NCI-H1092 treated with DMSO at 0.1 percent for 48 hours (cell line): ENCODE measurements at regions not wholly inside any gene's neighbourhood (a gene's known extent, or its start where the extent isn't known, plus 50 kb on each side); places are given as distances from the start of the nearest gene placed in this dataset.
"Not testable (repeated sequence)": the region's sequence is repeated elsewhere in the genome, so short reads cannot be mapped to it uniquely, and the experiment has no call there.

ENCODE experiments used
- DNase-seq: peaks from one replicate; lab custom pipeline; 2025; lab: John Stamatoyannopoulos, UW

DNA sequence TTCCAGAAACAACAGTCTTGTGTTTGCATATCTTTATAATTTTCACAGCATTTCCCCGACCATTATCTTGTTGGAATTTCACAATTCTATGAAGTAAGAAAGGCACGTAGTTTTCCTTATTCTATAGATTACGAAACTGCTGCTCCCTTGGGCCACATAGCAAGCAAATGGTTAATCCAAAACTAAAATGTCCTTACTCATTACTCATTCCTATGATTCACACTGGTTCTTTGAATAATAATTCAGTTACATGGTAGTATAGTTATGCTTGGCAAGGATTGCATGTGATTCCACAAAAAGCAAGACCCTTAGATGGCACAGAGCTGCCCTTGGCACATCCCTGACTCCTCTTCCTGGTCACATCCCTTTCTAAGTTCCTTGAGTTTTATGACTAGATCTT, 51.2 kb downstream of the OR13H1 start:
- no peak for DNase-seq

GRCh38 chrX:131607792-131608369, 64.0 kb downstream of the OR13H1 start:
- DNase-seq: no peak

- DNase-seq: no peak
These were observed 65.6 kb downstream of the OR13H1 start for GRCh38 chrX:131609480-131609879.

- DNase-seq: no peak
These were observed 69.4 kb downstream of the OR13H1 start for GRCh38 chrX:131613260-131613659.

DNA sequence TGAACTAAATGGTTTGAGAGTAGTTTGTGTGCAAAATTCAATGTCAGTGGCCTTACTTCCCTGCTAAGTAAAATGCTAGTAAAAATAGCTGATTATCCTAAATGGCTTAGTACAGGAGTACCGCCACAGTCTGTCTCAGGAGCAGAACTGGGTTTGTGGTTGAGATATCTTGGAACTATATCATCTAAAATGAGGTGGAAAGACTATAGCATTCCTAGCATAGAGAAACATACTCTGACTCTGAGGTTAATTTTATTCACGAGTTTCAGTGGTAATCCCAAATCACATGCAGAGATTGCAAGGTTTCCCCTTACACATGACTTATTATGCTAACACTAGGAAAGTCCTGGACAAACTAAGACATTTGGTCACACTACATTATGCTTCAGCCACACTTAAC, 70.4 kb downstream of the OR13H1 start:
- DNase-seq: no peak

DNA sequence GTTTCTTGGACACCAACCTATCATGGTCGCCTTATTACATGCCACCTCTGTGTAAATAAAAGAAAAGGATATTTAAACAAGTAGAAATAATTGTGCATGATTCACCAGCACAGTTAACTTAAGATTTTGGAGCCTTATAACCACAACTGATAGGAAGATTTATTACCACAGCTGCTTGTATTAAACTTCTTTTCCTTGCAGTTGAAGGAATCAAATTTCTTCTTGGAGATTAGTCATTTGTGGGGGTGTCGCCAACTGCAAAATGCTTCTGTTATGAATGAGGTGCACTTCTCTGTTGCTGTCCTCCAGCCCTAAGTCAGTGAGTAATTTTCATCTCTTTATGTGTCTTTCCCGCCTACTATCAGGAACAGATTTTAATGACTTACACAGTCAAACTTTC, 73.3 kb downstream of the OR13H1 start:
- no peak for DNase-seq

DNA sequence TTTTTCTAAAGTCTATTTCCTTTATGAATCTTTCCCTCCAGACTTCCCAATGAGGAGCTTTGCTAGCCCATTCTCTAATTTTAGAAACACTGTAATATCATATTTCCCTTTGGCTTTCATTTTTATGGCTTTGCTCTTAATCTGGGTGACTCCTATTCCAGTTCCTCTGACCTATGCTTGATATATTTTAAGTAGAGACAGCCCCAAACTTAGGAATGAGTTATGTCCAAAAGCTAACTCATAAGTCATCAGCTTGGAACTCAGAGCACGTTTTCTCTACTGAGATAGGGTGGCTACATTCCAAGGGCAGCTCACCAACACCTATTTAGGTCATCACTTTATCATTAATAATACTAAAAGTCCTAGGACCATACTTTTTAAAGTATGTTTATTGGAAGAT, 77.8 kb downstream of the OR13H1 start:
- DNase-seq: no peak

- no peak for DNase-seq
These were observed 82.9 kb downstream of the OR13H1 start for GRCh38 chrX:131626681-131627296.

DNA sequence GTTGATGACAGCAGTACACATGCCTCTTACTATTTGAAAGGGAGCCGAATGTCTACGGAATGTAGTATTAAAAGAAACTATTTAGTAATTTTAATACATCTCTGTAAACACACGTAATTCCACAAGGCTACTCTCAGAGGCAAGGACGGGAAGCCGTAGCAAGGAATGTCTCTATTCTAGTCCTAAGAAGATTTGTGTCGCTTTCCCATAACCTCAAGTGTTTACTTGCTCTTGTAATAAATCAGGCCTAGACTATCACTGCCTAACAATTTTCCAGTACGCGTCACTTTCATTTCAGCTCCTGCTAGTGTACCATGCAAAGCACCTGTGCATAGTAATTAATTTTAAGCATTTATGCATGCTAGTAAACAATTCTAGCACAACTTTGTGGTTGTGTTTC, 86.7 kb downstream of the OR13H1 start:
- no peak for DNase-seq

- DNase-seq: peak; percentile 45
These were observed 89.5 kb downstream of the OR13H1 start for GRCh38 chrX:131633285-131633917.

DNA sequence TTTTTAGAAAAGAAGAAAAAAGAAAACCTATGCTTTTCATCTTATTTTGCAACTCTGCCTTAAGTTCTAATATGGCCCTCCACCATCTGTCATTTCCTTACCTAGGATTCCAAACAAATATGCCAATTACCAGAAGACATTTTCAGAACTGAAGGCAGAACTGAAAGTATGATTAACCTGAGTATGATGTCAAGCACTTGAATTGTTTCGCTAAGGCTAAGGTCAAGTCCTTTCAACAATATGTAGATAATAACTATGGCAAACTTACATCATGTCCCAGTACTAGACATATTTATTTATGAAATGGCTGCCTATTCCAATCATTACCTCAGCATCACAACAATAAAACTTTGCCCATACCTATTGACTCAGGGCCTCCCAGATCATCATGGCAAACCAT, 91.0 kb downstream of the OR13H1 start:
- no peak for DNase-seq

DNA sequence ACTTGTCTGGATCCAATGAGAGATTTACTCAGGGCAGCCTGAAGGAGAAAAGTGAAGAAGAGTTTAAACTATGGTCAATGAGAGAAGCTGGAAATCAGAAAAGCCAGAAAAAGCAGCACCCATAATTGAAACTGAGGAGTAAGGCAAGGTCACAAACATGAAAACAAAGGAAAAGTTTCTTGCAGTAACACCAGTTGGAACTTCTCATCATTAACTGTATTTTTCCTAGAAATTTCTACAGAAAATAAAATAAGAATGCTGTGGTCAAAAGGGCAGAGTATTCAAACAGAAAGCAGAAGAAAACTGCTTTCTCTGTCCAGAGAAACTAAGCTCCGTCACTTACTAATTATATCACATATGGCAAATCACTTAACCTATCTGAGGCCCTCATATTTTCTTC, 102.2 kb downstream of the OR13H1 start:
- no peak for DNase-seq

- DNase-seq: no peak
These were observed 105.9 kb downstream of the OR13H1 start for GRCh38 chrX:131649741-131650140.

- no peak for DNase-seq
These were observed 107.0 kb downstream of the OR13H1 start for GRCh38 chrX:131650637-131651410.

- peak; percentile 2 for DNase-seq
These were observed 119.9 kb downstream of the OR13H1 start for GRCh38 chrX:131663726-131664125.

DNA sequence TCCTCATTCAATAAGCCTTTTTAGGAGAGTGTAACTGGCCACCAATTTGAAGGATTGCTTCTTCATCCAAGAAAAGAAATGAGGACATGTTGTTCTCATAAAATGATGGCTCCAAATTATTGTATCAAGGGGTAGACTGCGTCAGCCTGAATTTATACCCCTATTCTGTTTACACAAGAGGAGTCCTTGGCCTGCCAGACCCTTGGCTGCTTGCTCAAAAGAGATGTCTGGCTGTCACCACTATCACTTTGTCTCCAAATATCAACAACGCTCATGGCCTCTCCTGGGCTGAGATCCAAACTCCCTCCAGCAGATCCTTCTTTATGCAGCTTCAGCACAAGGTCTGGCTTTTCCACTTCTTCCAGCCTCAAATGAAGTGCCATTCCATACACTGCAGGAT, 127.9 kb downstream of the OR13H1 start:
- DNase-seq: peak; percentile 8

DNA sequence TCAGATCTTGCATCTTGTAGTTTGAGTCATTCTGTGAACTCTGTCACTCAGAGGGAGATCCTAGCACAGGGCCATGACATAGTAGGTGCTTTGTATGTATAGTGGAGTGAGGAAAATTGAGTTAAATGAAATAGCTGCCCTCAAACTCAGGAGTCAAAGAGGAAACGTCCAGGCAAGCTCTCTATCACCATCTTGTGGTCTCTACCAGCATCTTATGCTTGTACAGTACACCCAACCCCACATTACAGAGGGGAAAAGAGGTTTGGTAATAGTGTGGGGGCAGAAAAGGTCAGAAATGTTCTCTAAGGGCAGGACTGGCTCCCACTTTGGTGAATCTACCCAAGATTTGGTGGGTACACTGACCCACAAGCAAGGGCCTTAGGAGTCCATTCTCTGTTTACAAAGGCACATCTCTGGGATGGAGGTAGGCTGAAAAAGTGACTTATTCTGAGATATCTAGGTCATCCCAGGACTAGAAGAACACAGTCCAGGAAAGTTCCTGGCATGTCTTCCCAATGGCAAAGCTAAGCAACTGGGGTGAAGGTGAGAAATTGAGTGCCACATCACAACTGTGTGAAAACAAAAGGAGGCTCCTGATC, 131.8 kb downstream of the OR13H1 start:
- DNase-seq: peak; percentile 9

DNA sequence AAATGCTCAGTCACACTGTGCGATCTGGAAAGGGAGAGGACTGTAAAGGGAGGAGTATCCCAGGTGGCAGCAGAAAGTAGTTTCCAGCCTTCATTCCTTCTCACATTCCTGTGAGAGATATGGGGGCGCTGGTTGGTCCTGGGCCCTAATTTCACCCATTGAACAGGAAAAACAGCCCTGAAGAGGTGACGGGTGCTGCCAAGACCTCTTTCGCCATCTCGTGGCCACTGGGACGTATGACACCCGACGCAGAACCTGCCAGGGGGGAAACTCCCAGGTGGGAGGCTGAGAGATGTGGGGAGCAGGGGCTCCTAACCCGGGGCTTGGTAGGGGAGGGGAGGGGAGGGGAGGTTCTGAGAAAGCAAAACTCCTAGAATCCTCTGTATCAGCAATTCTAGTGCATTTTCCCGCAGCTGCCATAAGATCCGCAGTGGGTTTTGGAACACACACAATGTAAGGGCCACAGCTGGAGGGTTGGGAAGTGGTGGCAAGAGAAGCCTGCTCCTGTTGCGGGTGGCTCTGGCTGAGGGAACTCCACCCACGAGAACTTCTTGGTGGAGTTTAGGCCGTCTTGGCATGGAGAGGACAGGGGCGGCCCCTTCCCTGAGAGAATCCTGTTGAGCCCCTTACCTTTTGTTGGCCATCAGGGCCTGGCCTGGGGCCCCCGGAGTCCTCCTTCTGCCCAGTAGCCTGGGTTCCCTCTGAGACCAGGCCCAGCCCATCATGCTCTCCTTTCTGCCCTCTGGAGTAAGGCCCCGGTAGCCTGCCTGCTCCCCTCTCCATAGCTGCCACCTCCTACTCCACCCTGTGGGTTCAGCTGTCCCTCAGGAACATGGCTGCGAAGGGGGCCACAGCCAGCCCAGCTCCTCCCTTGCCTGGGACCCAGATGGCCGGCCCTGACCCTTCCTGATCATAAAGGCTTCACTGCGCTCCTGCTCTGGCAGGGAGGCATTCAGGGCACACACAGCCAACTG, 134.1 kb downstream of the OR13H1 start:
- DNase-seq: peak; percentile 27

DNA sequence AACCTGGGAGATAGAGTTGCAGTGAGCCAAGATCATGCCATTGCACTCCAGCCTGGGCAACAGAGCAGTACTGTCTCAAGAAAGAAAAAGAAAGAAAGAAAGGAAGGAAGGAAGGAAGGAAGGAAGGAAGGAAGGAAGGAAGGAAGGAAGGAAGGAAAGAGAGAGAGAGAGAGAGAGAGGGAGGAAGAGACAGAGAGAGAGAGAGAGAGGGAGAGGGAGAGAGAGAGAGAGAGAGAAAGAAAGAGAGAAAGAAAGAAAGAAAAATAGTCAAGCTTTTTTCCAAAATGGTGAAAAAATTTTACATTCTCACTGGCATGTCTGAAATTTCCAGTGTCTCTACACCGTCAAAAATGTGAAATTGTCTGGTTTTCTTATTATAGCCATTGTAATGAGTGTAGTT, 138.9 kb downstream of the OR13H1 start:
- not testable (repeated sequence) for DNase-seq

- no peak for DNase-seq
These were observed 149.5 kb downstream of the OR13H1 start for GRCh38 chrX:131693359-131693758.

- not testable (repeated sequence) for DNase-seq
These were observed 153.1 kb downstream of the OR13H1 start for GRCh38 chrX:131696989-131697388.
